ENCODE measurements at regions not wholly inside any gene's neighbourhood (a gene's known extent, or its start where the extent isn't known, plus 50 kb on each side); places are given as distances from the start of the nearest gene placed in this dataset.

DNA sequence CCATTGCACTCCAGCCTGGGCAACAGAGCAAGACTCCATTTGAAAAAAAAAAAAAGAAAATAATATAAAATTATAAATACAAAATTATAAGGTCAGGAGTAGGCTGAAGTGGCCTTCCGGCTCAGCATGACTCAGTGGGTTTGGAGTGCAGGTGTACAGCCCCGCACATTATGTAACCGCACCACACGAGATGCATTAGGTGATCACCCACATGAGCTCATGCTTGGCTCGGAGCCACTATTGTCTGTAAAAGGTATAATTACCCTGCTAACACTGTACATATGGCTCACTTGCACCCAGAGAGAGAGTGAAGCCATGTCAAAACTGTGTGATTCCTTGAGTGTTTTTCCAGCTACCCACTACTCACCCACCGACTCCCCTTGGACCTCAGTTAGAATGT lies 557.0 kb downstream of the SLC6A15 start:
- POLR2A ChIA-PET (ENCODE audit: partially characterized antibody) = no interaction called here
- Histone ChIP-seq H3K56ac (replicated peaks; ENCODE audit: insufficient read length, low read depth, low read length) (no peak overlapping the region), H2BK120ac (replicated peaks; ENCODE audit: low read depth, low read length) (no peak overlapping the region), H2BK5ac (ENCODE audit: low read depth, low read length) (no peak overlapping the region), H3K27ac (ENCODE audit: low read depth, low read length) (no peak overlapping the region), H2BK20ac (ENCODE audit: low read length) (no peak overlapping the region), H3K79me1 (ENCODE audit: low read depth, low read length) (no peaks in the 10 kb centered on the region), H3K36me3 (ENCODE audit: control insufficient read depth in 2 of 4, insufficient read depth in 4 of 4, low read length in 3 of 4) (no peaks in the 10 kb centered on the region), H3K27me3 (replicated peaks in 1 of 4; ENCODE audit: control insufficient read depth in 3 of 4, extremely low read depth in 1 of 4, insufficient read depth in 3 of 4, low read length in 3 of 4) (no peaks in the 10 kb centered on the region), H2BK15ac (ENCODE audit: low read length) (no peak overlapping the region), H4K5ac (ENCODE audit: insufficient read length, low read depth, low read length) (no peak overlapping the region), H3K9ac (replicated peaks in 1 of 4; ENCODE audit: extremely low read depth in 1 of 4, low read depth in 3 of 4, low read length in 3 of 4) (no peak overlapping the region), H4K8ac (ENCODE audit: extremely low read depth, insufficient read depth, low read length) (no peak overlapping the region), H3K14ac (ENCODE audit: insufficient read length) (no peak overlapping the region), H3K9me3 (ENCODE audit: insufficient read depth in 2 of 2, low read depth in 1 of 2, low read length in 1 of 2) (no peaks in the 10 kb centered on the region), H3K4me2 (ENCODE audit: insufficient read depth in 1 of 2, low read depth in 2 of 2, low read length in 2 of 2) (no peak overlapping the region), H3K23ac (ENCODE audit: insufficient read length) (no peak overlapping the region), H2AFZ (ENCODE audit: low read length) (no peak overlapping the region), H3K79me2 (ENCODE audit: control insufficient read depth in 1 of 2, insufficient read depth in 2 of 2, low read length in 2 of 2) (no peaks in the 10 kb centered on the region), H2BK12ac (ENCODE audit: low read depth, low read length) (no peak overlapping the region), H3K4ac (replicated peaks; ENCODE audit: insufficient read length, low read depth, low read length) (no peak overlapping the region), H4K20me1 (replicated peaks in 1 of 2; ENCODE audit: control insufficient read depth in 1 of 2, insufficient read depth in 2 of 2, low read length in 2 of 2) (no peaks in the 10 kb centered on the region), H4K91ac (replicated peaks; ENCODE audit: insufficient read length, low read length) (no peak overlapping the region), H3K18ac (ENCODE audit: extremely low read depth, low read length) (no peak overlapping the region), H3K4me3 (ENCODE audit: extremely low read depth in 1 of 4, insufficient read depth in 2 of 4, low read depth in 3 of 4, low read length in 4 of 4) (no peak overlapping the region), H2AK5ac (ENCODE audit: low read depth, low read length) (no peak overlapping the region), H3K4me1 (replicated peaks in 1 of 4; ENCODE audit: control insufficient read depth in 3 of 4, insufficient read depth in 4 of 4, low read length in 3 of 4) (no peaks in the 10 kb centered on the region), H3K23me2 (ENCODE audit: low read depth, low read length) (no peaks in the 10 kb centered on the region)
- 94% methylated on average over 6 of the region's 6 CpGs; no CpG with 5 or more reads in 1 of the 2 experiments for WGBS, 2 experiments (ENCODE audit: extremely low coverage in 1 of 2, insufficient coverage in 1 of 2, insufficient read length in 1 of 2, insufficient replicate concordance in 2 of 2, low coverage in 1 of 2, low lambda C conversion rate in 2 of 2, missing lambda C conversion rate in 1 of 2)
- DNase-seq (ENCODE audit: low read depth in 1 of 2, low spot score in 2 of 2) = no peak
- CTCF ChIA-PET (ENCODE audit: partially characterized antibody) = interaction anchor here (0.6 kb wide), 1 partner anchor 12 kb away, joined by 3 read pairs; no protein-coding TSS in a partner anchor
- FAIRE-seq = no peak
- TF ChIP-seq, protein P1, sequence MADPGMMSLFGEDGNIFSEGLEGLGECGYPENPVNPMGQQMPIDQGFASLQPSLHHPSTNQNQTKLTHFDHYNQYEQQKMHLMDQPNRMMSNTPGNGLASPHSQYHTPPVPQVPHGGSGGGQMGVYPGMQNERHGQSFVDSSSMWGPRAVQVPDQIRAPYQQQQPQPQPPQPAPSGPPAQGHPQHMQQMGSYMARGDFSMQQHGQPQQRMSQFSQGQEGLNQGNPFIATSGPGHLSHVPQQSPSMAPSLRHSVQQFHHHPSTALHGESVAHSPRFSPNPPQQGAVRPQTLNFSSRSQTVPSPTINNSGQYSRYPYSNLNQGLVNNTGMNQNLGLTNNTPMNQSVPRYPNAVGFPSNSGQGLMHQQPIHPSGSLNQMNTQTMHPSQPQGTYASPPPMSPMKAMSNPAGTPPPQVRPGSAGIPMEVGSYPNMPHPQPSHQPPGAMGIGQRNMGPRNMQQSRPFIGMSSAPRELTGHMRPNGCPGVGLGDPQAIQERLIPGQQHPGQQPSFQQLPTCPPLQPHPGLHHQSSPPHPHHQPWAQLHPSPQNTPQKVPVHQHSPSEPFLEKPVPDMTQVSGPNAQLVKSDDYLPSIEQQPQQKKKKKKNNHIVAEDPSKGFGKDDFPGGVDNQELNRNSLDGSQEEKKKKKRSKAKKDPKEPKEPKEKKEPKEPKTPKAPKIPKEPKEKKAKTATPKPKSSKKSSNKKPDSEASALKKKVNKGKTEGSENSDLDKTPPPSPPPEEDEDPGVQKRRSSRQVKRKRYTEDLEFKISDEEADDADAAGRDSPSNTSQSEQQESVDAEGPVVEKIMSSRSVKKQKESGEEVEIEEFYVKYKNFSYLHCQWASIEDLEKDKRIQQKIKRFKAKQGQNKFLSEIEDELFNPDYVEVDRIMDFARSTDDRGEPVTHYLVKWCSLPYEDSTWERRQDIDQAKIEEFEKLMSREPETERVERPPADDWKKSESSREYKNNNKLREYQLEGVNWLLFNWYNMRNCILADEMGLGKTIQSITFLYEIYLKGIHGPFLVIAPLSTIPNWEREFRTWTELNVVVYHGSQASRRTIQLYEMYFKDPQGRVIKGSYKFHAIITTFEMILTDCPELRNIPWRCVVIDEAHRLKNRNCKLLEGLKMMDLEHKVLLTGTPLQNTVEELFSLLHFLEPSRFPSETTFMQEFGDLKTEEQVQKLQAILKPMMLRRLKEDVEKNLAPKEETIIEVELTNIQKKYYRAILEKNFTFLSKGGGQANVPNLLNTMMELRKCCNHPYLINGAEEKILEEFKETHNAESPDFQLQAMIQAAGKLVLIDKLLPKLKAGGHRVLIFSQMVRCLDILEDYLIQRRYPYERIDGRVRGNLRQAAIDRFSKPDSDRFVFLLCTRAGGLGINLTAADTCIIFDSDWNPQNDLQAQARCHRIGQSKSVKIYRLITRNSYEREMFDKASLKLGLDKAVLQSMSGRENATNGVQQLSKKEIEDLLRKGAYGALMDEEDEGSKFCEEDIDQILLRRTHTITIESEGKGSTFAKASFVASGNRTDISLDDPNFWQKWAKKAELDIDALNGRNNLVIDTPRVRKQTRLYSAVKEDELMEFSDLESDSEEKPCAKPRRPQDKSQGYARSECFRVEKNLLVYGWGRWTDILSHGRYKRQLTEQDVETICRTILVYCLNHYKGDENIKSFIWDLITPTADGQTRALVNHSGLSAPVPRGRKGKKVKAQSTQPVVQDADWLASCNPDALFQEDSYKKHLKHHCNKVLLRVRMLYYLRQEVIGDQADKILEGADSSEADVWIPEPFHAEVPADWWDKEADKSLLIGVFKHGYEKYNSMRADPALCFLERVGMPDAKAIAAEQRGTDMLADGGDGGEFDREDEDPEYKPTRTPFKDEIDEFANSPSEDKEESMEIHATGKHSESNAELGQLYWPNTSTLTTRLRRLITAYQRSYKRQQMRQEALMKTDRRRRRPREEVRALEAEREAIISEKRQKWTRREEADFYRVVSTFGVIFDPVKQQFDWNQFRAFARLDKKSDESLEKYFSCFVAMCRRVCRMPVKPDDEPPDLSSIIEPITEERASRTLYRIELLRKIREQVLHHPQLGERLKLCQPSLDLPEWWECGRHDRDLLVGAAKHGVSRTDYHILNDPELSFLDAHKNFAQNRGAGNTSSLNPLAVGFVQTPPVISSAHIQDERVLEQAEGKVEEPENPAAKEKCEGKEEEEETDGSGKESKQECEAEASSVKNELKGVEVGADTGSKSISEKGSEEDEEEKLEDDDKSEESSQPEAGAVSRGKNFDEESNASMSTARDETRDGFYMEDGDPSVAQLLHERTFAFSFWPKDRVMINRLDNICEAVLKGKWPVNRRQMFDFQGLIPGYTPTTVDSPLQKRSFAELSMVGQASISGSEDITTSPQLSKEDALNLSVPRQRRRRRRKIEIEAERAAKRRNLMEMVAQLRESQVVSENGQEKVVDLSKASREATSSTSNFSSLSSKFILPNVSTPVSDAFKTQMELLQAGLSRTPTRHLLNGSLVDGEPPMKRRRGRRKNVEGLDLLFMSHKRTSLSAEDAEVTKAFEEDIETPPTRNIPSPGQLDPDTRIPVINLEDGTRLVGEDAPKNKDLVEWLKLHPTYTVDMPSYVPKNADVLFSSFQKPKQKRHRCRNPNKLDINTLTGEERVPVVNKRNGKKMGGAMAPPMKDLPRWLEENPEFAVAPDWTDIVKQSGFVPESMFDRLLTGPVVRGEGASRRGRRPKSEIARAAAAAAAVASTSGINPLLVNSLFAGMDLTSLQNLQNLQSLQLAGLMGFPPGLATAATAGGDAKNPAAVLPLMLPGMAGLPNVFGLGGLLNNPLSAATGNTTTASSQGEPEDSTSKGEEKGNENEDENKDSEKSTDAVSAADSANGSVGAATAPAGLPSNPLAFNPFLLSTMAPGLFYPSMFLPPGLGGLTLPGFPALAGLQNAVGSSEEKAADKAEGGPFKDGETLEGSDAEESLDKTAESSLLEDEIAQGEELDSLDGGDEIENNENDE (IDR thresholded peaks at IDR 0.05; ENCODE audit: insufficient replicate concordance, low read length) = no peak

Data from H1 (cell line).